ENCODE measurements at regions not wholly inside any gene's neighbourhood (a gene's known extent, or its start where the extent isn't known, plus 50 kb on each side); places are given as distances from the start of the nearest gene placed in this dataset.

DNA sequence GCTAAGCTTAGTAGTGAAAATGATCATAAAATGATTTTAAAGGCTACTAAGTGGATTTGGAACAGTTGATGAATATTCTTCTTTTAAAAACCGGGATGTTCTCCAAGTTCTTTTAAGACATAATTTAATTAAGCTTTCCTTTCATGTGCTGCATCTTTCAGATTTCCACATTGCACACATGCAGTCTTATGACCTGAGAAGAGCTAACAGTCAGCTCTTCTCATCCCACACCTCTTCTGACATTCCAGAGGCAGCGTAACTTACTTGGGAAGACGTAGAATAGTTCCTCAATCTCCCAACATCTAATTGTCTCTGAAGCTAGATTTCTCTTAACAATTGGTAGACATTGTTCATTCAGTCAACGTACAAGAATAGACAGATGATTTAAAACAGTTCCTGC, 181.8 kb downstream of the SP3 start:
- TF ChIP-seq, protein P1, sequence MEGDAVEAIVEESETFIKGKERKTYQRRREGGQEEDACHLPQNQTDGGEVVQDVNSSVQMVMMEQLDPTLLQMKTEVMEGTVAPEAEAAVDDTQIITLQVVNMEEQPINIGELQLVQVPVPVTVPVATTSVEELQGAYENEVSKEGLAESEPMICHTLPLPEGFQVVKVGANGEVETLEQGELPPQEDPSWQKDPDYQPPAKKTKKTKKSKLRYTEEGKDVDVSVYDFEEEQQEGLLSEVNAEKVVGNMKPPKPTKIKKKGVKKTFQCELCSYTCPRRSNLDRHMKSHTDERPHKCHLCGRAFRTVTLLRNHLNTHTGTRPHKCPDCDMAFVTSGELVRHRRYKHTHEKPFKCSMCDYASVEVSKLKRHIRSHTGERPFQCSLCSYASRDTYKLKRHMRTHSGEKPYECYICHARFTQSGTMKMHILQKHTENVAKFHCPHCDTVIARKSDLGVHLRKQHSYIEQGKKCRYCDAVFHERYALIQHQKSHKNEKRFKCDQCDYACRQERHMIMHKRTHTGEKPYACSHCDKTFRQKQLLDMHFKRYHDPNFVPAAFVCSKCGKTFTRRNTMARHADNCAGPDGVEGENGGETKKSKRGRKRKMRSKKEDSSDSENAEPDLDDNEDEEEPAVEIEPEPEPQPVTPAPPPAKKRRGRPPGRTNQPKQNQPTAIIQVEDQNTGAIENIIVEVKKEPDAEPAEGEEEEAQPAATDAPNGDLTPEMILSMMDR (IDR thresholded peaks at IDR 0.05): no peak
- TF ChIP-seq, protein P2, sequence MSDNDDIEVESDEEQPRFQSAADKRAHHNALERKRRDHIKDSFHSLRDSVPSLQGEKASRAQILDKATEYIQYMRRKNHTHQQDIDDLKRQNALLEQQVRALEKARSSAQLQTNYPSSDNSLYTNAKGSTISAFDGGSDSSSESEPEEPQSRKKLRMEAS (IDR thresholded peaks at IDR 0.05): no peak
- no peak for TF ChIP-seq POLR2A (IDR thresholded peaks at IDR 0.05; ENCODE audit: low read length)
- TF ChIP-seq RAD21 (conservative IDR thresholded peaks at IDR 0.05 in 1 of 2, IDR thresholded peaks at IDR 0.05 in 1 of 2): no peak

Measured in A549 (cell line).